AG10803 (cell line): ENCODE measurements at regions not wholly inside any gene's neighbourhood (a gene's known extent, or its start where the extent isn't known, plus 50 kb on each side); places are given as distances from the start of the nearest gene placed in this dataset.

Experiments used
- DNase-seq: peaks from one replicate; pipeline ENCODE4 v3.0.0; 2010; ENCODE audit warnings: low read depth
- H3K4me3 ChIP-seq: 2 replicates; pipeline ENCODE4 v1.5.1; 2011; ENCODE audit warnings: mild to moderate bottlenecking, low read length, control low read depth
- TF ChIP-seq, protein P1 (sequence below): conservative IDR thresholded peaks from 2 replicates; pipeline ENCODE4 v1.5.1; 2011; ENCODE audit warnings: mild to moderate bottlenecking, low read length, control low read depth, inconsistent platforms

DNA sequence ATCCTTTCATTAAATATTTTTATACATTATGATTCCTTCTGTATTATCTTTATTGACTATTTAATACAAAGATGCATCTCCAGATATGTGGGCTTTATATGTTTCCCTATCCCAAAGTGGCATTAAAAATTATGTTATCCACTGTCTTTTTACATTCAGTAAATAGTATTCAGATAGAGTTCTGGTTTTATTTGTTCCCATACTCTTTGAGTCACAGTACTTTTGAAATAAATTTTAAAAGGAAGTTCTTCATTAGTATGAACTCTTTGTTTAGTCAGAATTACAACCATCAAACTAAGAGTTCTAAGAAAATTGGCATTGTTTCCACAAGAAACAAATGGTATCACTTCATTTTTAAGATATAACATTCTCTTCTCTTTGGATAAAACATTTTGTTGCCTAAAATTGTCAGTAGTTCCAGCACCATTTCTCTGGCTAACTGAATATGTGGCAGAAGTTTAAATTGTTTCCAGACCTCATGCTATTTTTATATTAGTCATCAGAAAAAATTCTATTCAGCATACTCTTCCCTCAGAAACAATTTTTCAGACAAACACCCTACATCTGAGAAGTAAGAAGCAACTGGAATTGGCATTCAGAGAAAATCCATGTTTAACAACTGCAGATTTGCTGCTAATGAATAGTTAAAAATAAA is 88.5 kb upstream of the COL5A2 start:
- TF ChIP-seq, protein P1, sequence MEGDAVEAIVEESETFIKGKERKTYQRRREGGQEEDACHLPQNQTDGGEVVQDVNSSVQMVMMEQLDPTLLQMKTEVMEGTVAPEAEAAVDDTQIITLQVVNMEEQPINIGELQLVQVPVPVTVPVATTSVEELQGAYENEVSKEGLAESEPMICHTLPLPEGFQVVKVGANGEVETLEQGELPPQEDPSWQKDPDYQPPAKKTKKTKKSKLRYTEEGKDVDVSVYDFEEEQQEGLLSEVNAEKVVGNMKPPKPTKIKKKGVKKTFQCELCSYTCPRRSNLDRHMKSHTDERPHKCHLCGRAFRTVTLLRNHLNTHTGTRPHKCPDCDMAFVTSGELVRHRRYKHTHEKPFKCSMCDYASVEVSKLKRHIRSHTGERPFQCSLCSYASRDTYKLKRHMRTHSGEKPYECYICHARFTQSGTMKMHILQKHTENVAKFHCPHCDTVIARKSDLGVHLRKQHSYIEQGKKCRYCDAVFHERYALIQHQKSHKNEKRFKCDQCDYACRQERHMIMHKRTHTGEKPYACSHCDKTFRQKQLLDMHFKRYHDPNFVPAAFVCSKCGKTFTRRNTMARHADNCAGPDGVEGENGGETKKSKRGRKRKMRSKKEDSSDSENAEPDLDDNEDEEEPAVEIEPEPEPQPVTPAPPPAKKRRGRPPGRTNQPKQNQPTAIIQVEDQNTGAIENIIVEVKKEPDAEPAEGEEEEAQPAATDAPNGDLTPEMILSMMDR = no peak
- no peak overlapping the region for H3K4me3 ChIP-seq
- DNase-seq = peak; percentile 88

DNA sequence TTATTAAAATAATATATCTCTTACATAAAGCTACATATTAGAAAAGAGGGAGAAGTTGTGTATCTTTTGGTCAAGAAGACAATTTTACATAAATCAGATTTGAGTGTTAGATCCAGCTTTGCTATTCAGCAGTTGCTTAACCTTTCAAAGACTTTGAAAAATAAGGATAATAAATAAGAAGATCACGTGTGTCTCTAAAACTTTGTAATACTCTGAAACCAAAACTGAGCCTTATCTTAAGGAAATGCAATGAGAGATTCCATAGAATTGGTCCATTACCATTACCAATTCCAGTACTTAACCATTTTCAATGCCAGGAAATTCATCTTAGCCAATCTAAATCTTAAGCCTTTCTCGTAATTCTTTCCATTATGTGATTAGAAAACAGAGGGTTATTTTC is 89.2 kb upstream of the COL5A2 start:
- TF ChIP-seq, protein P1 = no peak
- no peak for DNase-seq
- no peak overlapping the region for H3K4me3 ChIP-seq

DNA sequence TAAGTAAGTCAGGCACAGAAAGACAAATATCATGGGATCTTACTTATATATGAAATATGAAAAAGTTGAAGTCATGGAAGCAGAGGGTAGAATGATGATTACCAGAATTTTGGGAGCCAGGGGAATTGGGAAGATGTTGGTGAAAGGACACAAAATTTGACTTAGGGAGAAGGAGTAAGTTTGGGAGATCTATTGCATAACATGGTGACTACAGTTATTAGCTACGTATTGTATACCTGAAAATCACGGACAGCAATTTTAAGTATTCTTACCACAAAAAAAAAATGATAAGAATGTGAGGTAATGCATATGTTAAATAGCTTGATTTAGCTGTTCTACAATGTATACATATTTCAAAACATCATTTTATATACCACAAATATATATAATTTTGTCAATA is 94.2 kb upstream of the COL5A2 start:
- no peak overlapping the region for H3K4me3 ChIP-seq
- TF ChIP-seq, protein P1 = no peak
- no peak for DNase-seq

DNA sequence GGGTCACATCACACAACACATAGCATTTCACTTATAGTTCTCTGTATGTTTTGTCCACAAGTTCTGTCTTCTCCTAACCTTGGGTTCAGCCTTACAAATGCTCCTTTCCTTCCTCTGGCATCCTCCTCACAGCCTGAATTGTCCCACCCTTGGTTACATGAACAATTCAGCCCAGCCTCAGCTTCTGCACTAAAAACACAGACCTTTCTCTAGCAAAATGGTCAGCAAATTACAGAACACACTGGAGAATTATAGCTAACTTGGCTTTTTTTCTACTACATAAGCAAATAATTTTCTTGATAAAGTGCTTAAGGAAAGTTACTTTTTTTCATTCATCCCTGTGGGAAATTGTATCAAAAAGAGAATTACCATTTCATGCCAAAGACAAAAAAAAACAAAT is 94.8 kb upstream of the COL5A2 start:
- TF ChIP-seq, protein P1 = no peak
- no peak for DNase-seq
- no peak overlapping the region for H3K4me3 ChIP-seq

DNA sequence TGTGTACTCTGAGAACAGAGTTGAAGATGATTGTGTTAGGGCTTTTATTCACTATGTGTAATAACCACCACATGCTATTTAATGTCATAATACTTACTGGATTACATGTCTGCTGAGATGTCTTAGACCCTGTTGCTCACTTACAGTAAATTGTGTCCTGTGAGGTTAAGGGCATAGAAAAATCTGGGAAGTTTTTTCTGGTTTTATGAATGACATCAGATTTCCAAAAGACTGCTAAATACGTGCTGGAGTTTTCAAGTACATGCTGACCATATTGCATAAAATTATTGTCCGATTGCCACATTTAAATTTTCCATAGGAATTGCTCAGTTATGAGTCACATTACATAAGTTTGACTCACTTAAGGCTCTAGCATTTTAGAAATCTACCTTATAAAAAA is 96.7 kb upstream of the COL5A2 start:
- TF ChIP-seq, protein P1 = no peak
- H3K4me3 ChIP-seq = no peak overlapping the region
- DNase-seq = peak; percentile 93

DNA sequence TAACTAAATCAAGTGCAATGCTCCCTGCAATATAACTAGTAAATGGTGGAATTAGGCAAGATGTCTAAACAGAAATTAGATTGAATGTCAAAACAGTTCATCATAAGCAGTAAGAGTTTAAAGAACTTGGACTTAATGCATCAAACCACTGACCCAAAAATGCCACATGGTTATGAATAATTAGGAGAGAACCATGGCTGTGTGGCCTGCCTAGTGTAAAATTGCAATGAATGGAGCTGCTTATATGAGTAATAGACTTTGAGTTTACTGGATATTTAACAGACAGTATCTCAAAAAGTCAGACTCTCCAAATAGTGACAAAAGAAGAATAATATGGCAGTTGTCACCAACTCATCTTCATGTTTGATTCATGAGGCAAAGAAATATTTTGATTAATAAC is 101.6 kb upstream of the COL5A2 start:
- H3K4me3 ChIP-seq = no peak overlapping the region
- DNase-seq = peak; percentile 27
- TF ChIP-seq, protein P1 = no peak

DNA sequence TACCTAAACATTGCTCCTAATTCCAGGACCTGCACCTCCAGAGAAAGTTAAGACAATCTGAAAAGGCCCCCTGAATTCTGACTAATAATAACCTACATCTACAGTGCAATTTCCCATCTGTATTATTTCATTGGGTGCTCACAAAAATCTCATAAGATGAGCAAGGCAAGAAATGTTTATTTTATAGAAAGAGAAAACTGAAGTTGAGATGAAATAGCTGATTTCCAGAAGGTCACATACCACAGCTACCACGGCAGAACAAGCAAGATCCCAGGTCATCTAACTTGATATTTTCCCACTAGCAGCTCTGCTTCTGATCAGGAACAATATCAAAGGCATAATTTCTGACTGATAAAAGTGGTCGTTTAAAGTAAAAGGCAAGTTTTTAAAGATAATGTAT is 105.8 kb upstream of the COL5A2 start:
- no peak overlapping the region for H3K4me3 ChIP-seq
- DNase-seq = no peak
- TF ChIP-seq, protein P1 = no peak
